ENCODE measurements at regions not wholly inside any gene's neighbourhood (a gene's known extent, or its start where the extent isn't known, plus 50 kb on each side); places are given as distances from the start of the nearest gene placed in this dataset.
"Not testable (repeated sequence)": the region's sequence is repeated elsewhere in the genome, so short reads cannot be mapped to it uniquely, and the experiment has no call there.

- TF ChIP-seq, protein P1, sequence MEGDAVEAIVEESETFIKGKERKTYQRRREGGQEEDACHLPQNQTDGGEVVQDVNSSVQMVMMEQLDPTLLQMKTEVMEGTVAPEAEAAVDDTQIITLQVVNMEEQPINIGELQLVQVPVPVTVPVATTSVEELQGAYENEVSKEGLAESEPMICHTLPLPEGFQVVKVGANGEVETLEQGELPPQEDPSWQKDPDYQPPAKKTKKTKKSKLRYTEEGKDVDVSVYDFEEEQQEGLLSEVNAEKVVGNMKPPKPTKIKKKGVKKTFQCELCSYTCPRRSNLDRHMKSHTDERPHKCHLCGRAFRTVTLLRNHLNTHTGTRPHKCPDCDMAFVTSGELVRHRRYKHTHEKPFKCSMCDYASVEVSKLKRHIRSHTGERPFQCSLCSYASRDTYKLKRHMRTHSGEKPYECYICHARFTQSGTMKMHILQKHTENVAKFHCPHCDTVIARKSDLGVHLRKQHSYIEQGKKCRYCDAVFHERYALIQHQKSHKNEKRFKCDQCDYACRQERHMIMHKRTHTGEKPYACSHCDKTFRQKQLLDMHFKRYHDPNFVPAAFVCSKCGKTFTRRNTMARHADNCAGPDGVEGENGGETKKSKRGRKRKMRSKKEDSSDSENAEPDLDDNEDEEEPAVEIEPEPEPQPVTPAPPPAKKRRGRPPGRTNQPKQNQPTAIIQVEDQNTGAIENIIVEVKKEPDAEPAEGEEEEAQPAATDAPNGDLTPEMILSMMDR (IDR thresholded peaks at IDR 0.05; ENCODE audit: low read depth, low read length, missing input control) = not testable (repeated sequence)
- TF ChIP-seq YY1 (IDR thresholded peaks at IDR 0.05); ATF3 (IDR thresholded peaks at IDR 0.05); EGR1 (IDR thresholded peaks at IDR 0.05; ENCODE audit: low read depth in 2 of 2); FOXA1 (IDR thresholded peaks at IDR 0.05): not testable (repeated sequence)
- TF ChIP-seq, protein P2, sequence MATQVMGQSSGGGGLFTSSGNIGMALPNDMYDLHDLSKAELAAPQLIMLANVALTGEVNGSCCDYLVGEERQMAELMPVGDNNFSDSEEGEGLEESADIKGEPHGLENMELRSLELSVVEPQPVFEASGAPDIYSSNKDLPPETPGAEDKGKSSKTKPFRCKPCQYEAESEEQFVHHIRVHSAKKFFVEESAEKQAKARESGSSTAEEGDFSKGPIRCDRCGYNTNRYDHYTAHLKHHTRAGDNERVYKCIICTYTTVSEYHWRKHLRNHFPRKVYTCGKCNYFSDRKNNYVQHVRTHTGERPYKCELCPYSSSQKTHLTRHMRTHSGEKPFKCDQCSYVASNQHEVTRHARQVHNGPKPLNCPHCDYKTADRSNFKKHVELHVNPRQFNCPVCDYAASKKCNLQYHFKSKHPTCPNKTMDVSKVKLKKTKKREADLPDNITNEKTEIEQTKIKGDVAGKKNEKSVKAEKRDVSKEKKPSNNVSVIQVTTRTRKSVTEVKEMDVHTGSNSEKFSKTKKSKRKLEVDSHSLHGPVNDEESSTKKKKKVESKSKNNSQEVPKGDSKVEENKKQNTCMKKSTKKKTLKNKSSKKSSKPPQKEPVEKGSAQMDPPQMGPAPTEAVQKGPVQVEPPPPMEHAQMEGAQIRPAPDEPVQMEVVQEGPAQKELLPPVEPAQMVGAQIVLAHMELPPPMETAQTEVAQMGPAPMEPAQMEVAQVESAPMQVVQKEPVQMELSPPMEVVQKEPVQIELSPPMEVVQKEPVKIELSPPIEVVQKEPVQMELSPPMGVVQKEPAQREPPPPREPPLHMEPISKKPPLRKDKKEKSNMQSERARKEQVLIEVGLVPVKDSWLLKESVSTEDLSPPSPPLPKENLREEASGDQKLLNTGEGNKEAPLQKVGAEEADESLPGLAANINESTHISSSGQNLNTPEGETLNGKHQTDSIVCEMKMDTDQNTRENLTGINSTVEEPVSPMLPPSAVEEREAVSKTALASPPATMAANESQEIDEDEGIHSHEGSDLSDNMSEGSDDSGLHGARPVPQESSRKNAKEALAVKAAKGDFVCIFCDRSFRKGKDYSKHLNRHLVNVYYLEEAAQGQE (IDR thresholded peaks at IDR 0.05) = not testable (repeated sequence)
- TF ChIP-seq, protein P3, sequence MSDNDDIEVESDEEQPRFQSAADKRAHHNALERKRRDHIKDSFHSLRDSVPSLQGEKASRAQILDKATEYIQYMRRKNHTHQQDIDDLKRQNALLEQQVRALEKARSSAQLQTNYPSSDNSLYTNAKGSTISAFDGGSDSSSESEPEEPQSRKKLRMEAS (IDR thresholded peaks at IDR 0.05) = not testable (repeated sequence)
Observed at GRCh38 chr17:77635785-77636184, 322.7 kb upstream of the TNRC6C start.

Data from liver (tissue), 3 donors.